MG63 (cell line): ENCODE measurements at regions not wholly inside any gene's neighbourhood (a gene's known extent, or its start where the extent isn't known, plus 50 kb on each side); places are given as distances from the start of the nearest gene placed in this dataset.
"Not testable (repeated sequence)": the region's sequence is repeated elsewhere in the genome, so short reads cannot be mapped to it uniquely, and the experiment has no call there.

Source experiments
- DNase-seq: peaks from one replicate; pipeline ENCODE4 v3.0.0-alpha.2; 2020
- H3K27me3 ChIP-seq: fragments of 250-450 bp; sonication (Bioruptor Pico); 2 replicates; pipeline ENCODE4 v1.5.1; 2020; ENCODE audit warnings: mild to moderate bottlenecking, moderate library complexity
- H3K36me3 ChIP-seq: fragments of 250-450 bp; sonication (Bioruptor Pico); 2 replicates; pipeline ENCODE4 v1.5.1; 2020; ENCODE audit warnings: mild to moderate bottlenecking, moderate library complexity
- H3K4me3 ChIP-seq: fragments of 250-450 bp; sonication (Bioruptor Pico); 2 replicates; pipeline ENCODE4 v1.5.1; 2020; ENCODE audit warnings: mild to moderate bottlenecking, moderate library complexity
- H3K9me3 ChIP-seq: fragments of 250-450 bp; sonication (Bioruptor Pico); 2 replicates; pipeline ENCODE4 v1.5.1; 2020; ENCODE audit warnings: mild to moderate bottlenecking, moderate library complexity

GRCh38 chr4:125169192-125169591, 145.6 kb upstream of the FAT4 start:
- no peak for DNase-seq
- H3K9me3 ChIP-seq = no peaks in the 10 kb centered on the region
- no peak overlapping the region for H3K4me3 ChIP-seq
- H3K36me3 ChIP-seq = no peaks in the 10 kb centered on the region
- H3K27me3 ChIP-seq = no peaks in the 10 kb centered on the region

GRCh38 chr4:125168531-125168930, 146.2 kb upstream of the FAT4 start:
- DNase-seq = no peak
- H3K36me3 ChIP-seq = no peaks in the 10 kb centered on the region
- H3K4me3 ChIP-seq = no peak overlapping the region
- no peaks in the 10 kb centered on the region for H3K27me3 ChIP-seq
- no peaks in the 10 kb centered on the region for H3K9me3 ChIP-seq

GRCh38 chr4:125166012-125166411, 148.7 kb upstream of the FAT4 start:
- DNase-seq, H3K27me3 ChIP-seq, H3K9me3 ChIP-seq, H3K4me3 ChIP-seq, H3K36me3 ChIP-seq: not testable (repeated sequence)

GRCh38 chr4:125159001-125159400, 155.8 kb upstream of the FAT4 start:
- H3K4me3 ChIP-seq = no peak overlapping the region
- no peaks in the 10 kb centered on the region for H3K9me3 ChIP-seq
- no peaks in the 10 kb centered on the region for H3K27me3 ChIP-seq
- H3K36me3 ChIP-seq = no peaks in the 10 kb centered on the region
- DNase-seq = no peak

- Histone ChIP-seq H3K27me3 (no peaks in the 10 kb centered on the region), H3K9me3 (no peaks in the 10 kb centered on the region), H3K36me3 (no peaks in the 10 kb centered on the region), H3K4me3 (no peak overlapping the region)
- DNase-seq = no peak
Observed at GRCh38 chr4:125155251-125155650, 159.5 kb upstream of the FAT4 start.

GRCh38 chr4:125140966-125141495, 173.7 kb upstream of the FAT4 start:
- no peaks in the 10 kb centered on the region for H3K27me3 ChIP-seq
- H3K4me3 ChIP-seq = no peak overlapping the region
- no peaks in the 10 kb centered on the region for H3K9me3 ChIP-seq
- no peak for DNase-seq
- no peaks in the 10 kb centered on the region for H3K36me3 ChIP-seq

- H3K4me3 ChIP-seq = no peak overlapping the region
- no peaks in the 10 kb centered on the region for H3K36me3 ChIP-seq
- no peaks in the 10 kb centered on the region for H3K9me3 ChIP-seq
- DNase-seq = no peak
- H3K27me3 ChIP-seq = no peaks in the 10 kb centered on the region
Observed at GRCh38 chr4:125135652-125136051, 179.1 kb upstream of the FAT4 start.

- no peaks in the 10 kb centered on the region for H3K9me3 ChIP-seq
- DNase-seq = no peak
- no peaks in the 10 kb centered on the region for H3K36me3 ChIP-seq
- H3K4me3 ChIP-seq = no peak overlapping the region
- no peaks in the 10 kb centered on the region for H3K27me3 ChIP-seq
Observed at GRCh38 chr4:125132729-125133128, 182.0 kb upstream of the FAT4 start.

- no peaks in the 10 kb centered on the region for H3K27me3 ChIP-seq
- H3K36me3 ChIP-seq = no peaks in the 10 kb centered on the region
- H3K4me3 ChIP-seq = no peak overlapping the region
- DNase-seq = no peak
- no peaks in the 10 kb centered on the region for H3K9me3 ChIP-seq
Observed at GRCh38 chr4:125131891-125132680, 182.7 kb upstream of the FAT4 start.

- Histone ChIP-seq H3K36me3 (no peaks in the 10 kb centered on the region), H3K4me3 (no peak overlapping the region), H3K9me3 (no peaks in the 10 kb centered on the region), H3K27me3 (no peaks in the 10 kb centered on the region)
- no peak for DNase-seq
Observed at GRCh38 chr4:125125276-125125675, 189.5 kb upstream of the FAT4 start.

GRCh38 chr4:125123570-125124109, 191.1 kb upstream of the FAT4 start:
- Histone ChIP-seq H3K36me3 (no peaks in the 10 kb centered on the region), H3K27me3 (no peaks in the 10 kb centered on the region), H3K4me3 (no peak overlapping the region), H3K9me3 (no peaks in the 10 kb centered on the region)
- DNase-seq = no peak

- H3K9me3 ChIP-seq = no peaks in the 10 kb centered on the region
Observed at GRCh38 chr4:125121581-125121980, 193.2 kb upstream of the FAT4 start.

GRCh38 chr4:125116431-125116830, 198.3 kb upstream of the FAT4 start:
- H3K9me3 ChIP-seq = no peaks in the 10 kb centered on the region
- DNase-seq = no peak
- H3K4me3 ChIP-seq = no peak overlapping the region
- H3K36me3 ChIP-seq = no peaks in the 10 kb centered on the region
- no peaks in the 10 kb centered on the region for H3K27me3 ChIP-seq

More at GRCh38 chr4:125121581-125121980, 193.2 kb upstream of the FAT4 start:
- Histone ChIP-seq H3K4me3 (no peak overlapping the region), H3K36me3 (no peaks in the 10 kb centered on the region), H3K27me3 (no peaks in the 10 kb centered on the region)
- no peak for DNase-seq

GRCh38 chr4:125115941-125116340, 198.8 kb upstream of the FAT4 start:
- H3K27me3 ChIP-seq = no peaks in the 10 kb centered on the region
- no peaks in the 10 kb centered on the region for H3K9me3 ChIP-seq
- no peaks in the 10 kb centered on the region for H3K36me3 ChIP-seq
- no peak for DNase-seq
- no peak overlapping the region for H3K4me3 ChIP-seq

GRCh38 chr4:125115476-125115875, 199.3 kb upstream of the FAT4 start:
- Histone ChIP-seq H3K4me3 (no peak overlapping the region), H3K36me3 (no peaks in the 10 kb centered on the region), H3K9me3 (no peaks in the 10 kb centered on the region), H3K27me3 (no peaks in the 10 kb centered on the region)
- no peak for DNase-seq

- Histone ChIP-seq H3K4me3 (no peak overlapping the region), H3K27me3 (no peaks in the 10 kb centered on the region), H3K36me3 (no peaks in the 10 kb centered on the region), H3K9me3 (no peaks in the 10 kb centered on the region)
- no peak for DNase-seq
Observed at GRCh38 chr4:125112536-125112935, 202.2 kb upstream of the FAT4 start.

- Histone ChIP-seq H3K9me3 (no peaks in the 10 kb centered on the region), H3K27me3 (no peaks in the 10 kb centered on the region), H3K4me3 (no peak overlapping the region), H3K36me3 (no peaks in the 10 kb centered on the region)
- DNase-seq = no peak
Observed at GRCh38 chr4:125111323-125111722, 203.4 kb upstream of the FAT4 start.

GRCh38 chr4:125105561-125105960, 209.2 kb upstream of the FAT4 start:
- Histone ChIP-seq H3K9me3 (no peaks in the 10 kb centered on the region), H3K27me3 (no peaks in the 10 kb centered on the region), H3K36me3 (no peaks in the 10 kb centered on the region), H3K4me3 (no peak overlapping the region)
- no peak for DNase-seq
